ENCODE measurements at regions not wholly inside any gene's neighbourhood (a gene's known extent, or its start where the extent isn't known, plus 50 kb on each side); places are given as distances from the start of the nearest gene placed in this dataset.

DNA sequence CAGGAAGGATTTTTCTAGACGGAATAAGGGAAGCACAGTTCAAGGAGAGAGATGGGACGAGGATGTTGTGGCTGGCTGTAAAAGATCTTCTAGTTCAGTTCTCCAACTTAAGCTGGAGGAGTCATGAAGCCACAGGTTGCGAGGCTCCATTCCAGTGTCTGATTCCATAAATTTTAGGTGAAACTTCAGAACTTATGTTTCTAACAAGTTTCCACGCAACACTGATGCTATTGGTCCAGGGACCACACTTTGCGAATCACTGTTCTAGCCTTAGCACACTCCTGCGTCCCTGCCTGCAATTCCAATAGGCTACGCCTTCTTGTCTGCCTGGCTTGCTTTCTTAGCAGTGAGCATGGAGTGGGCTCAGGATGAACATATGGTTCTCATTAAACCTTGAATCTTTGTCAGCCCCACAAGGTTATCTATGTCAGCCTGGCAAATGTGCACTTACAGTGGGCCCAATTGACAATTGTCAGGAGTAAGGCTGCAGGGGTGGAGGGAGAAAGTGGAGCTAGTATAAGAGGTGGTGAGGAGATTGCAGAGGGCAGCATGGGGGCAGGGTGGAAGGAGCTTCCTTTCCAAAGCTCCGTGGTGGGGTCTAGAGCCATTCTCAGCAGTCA, 438.1 kb upstream of the ST6GAL2 start:
- FAIRE-seq, result no peak

DNA sequence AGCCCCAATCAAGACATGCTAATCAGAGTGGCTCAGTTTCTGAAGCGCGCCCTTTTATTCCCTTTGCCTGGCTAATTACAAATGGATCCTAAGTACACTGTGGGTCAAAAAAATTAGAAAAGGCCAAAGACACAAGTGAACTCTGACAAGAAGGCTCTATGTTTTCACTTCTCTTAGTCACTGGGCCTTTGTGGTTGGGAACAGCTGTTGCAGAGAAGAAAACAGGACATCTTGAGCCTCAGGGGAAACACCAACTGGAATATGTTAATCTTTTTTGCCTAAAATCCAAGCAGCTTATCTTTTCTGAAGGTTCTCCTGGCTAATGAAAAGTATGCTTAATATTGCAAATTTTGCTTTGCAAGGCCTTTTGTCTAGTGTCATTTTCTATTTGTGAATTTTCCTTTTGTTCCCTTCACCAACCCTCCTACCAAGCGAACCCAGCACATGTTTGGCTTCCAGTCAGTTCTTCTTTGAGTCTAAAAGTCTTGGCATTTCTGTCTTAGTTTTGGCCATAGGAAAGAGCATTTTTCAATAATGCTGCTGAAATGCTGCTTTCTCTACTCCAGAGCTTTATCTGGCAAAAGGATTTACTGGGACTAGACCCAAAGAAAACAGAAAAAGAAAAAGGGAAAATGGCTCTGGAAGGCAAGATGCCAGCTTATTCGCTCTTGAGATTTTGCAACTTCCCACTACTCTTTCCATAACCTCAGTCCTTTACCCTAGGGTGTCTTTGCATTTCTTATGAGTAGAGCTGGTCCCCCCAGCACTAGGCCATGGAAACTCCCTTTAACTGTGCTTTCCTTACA, 440.2 kb upstream of the ST6GAL2 start:
- FAIRE-seq, result no peak

DNA sequence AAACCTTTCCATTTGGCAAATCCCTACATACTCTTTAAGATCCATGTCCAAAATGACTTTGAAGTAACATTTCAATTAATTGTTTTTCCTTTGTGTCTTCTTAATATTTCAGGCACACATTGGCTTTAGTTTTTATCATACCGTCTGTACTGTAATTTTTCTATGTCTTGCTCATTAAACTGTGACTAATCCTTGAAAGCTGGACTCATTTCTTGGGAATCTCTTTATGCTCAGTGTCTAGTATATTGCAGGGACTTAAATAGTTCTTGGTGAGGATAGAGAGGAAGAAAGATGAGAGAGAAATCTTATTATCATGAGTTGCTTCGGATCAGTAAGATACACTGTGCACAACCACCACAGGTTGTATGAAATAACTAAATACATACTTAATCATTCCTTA, 448.3 kb upstream of the ST6GAL2 start:
- FAIRE-seq, result no peak

DNA sequence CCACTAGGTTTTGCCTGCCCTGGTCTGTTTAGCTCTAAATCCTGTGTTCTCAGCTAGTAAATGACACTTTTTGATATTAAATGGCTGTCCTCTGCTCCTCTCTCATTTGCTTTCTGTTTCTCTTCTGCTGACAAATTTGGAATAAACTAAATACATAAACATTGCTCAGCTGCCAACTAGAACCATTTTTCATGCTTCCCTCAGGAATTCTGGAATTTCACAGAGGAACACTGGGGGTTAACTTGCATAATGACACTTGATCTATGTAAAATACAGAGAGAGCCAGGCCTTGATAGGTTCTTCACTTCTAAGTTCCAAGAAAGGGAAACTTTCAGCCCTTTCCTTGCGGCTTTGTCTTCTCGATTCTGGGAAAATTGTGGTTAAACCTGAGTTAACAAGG, 450.6 kb upstream of the ST6GAL2 start:
- FAIRE-seq, result no peak

DNA sequence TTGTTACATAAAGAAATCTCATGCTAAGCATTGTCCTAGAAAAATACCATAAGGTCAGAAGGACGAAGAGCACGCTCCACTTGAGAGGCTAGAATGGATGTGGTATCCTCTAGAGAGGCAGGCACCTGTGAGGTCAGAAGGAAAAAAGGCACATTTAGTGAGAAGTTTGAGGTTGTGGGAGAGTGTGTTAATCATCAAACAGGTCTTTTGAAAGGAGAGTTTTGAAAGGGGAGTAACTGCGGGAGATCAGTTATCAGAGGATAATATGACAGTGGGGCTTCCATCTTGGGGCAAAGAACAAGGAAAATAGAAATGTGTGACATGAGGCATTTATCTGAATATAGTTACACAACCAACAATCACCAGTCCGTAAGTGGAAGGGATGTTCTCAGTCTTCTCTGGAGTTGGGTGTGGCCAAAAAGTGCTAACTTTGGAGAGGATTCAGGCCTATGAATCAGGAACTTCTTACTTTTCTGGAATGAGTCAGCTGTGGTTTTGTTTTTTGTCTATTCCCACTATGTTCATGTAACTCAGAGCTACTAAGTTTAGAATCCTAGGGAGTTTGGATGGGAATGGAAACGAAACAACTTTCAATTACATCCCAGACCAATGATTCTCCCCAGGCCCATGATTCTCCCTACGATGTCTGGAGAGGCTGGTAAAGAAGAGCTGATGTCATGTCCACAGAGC, 451.4 kb upstream of the ST6GAL2 start:
- FAIRE-seq, result no peak

DNA sequence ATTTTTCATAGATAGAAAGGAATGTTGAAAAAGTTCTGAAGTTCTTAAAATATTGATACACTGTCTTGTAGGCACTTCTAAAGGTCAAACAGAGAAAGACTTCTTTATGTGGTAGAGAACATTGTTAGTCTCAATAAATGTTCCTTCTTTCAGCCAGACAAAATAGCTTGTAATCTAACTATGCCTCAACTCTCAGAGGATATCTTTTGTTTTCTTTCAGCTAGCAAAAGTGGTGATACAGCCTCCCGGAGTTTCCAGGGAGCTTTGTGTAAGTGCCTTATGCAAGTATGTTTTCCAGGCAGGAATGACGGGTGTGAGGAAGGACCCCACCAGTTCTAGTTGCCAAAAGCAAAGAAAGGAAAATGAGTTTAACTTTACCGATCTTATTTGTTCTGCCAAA, 452.1 kb upstream of the ST6GAL2 start:
- FAIRE-seq, result no peak

DNA sequence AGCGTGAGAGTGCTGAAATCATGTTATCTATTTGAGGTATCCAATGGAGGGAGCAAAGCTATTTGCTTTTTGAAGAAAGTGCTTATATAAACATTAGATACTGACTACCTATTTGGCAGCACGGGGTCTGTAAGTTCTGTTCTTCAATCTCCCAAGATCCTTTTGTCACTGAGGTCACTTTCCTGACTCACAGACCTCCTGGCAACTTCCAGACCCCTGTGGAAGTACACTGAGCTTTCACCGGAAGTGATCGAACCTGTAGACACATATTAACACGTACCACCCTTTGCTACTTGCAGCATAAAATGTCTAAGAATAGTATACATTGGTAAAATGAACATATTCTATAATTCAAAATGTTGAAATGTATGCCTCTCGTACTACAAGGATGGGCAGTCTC, 452.6 kb upstream of the ST6GAL2 start:
- no peak for FAIRE-seq

DNA sequence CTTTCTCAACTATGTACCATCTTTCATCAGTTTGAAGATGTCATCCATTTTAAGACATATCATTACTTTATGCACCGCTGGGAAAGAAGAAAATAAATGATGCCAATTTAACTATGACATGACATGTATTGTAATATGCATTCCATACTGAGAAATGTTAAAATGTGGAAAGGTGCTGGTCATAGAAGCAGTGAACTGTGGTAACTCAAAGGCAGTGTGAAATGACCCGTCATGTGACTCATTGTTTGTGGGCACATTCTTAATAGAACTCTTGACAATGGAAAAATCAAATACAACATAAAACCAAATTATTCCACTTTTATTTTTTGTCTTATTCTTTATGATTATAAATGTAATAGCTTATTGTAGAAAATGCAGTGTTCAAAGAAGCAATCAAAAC, 455.0 kb upstream of the ST6GAL2 start:
- FAIRE-seq, result no peak

DNA sequence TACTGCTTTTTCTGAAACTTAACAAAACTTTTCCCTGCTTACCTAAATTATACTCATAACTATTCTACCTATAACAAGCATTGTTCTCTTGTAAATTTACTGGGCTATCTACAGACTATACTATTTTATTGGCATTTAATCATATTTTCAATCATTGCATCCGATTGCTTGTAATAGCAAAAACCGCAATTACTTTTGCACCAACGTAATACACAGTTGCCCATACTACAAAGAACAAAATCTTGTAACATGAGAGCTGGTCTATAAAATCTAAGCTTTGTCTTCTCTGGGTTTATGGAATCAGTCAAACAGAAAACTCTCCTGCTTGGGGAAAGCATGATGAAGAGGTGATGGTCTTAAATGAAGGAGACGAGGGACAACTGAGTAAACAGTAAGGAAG, 463.4 kb upstream of the ST6GAL2 start:
- FAIRE-seq, result no peak

DNA sequence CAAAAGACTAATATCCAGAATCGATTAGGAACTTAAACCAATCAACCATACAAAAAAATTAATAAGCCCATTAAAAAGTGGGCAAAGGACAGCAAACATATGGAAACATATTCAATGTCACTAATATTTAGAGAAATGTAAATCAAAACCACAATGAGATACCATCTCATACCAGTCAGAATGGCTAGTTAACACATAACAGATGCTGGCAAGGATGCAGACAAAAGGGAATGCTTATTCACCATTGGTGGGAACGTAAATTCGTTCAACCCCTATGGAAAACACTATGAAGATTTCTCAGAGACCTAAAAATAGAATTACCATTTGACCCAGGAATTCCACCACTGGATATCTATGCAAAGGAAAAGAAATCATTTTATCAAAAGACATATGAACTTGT, 468.2 kb upstream of the ST6GAL2 start:
- no peak for FAIRE-seq

DNA sequence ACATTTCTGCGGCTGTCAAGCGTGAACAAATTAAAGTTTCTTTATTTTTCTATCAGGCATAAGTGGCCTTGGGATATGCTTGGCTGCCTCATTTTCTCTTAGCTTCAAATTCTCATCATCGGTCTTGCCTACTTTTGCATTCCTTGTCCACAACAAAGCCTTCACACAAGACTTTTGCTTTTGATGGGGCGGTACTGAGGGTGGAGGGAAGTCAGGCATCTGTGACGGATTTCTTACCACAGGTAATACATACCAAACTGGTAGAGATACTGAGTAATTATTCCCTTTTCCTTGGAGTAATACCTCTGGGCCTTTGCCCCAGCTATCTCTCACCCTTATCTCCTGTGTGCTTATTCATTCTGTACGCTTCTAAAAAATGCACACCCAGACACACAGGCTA, 468.3 kb upstream of the RGPD4 start:
- FAIRE-seq, result no peak

DNA sequence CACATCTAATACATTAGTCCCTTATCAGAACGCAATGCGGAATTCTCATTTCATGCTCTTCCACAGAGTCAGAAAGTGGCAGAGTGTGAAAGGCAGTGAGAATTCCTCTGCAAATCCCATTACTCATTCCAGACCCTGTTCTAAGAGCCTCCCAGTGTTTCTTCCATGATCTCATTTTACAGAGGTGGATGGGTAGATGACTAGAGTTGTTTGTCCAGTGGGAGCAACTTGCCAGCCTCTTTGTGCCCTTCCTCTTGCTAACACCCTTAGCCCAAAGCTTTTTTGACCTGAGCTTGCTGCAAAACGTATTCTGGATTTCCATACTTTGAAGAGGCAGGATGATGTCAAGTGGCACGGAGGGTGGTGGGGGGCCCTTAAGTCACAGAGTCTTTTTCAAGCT, 467.7 kb upstream of the RGPD4 start:
- FAIRE-seq, result no peak

DNA sequence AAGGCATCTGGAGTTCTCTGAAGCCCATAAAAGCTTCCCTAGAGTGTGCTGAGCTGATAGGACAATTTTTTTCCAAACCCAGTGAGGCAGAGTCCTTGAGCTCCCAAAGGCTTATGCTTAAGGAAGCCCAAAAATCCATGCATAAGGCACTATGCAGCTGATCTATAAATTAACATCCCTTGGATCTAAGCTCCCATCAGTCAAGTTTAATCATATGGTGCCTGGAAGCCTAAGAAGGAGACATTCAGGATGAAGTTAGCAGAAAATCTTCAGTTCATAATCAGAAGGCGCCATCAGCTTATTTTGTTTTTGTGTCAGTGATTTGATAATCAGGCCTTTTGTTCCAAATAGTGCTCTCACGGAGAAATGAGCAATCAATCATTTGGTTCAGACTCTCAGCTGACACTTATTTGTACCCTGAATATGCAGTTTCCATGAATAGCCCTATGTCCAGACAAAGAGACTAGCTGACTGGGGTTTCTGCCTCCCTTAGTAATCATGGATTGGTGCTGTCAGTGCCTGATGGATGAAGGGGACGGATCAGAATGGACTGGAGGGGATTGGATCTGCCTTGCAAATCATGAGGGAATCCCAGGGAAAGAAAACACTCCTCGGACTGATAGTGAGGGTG, 464.8 kb upstream of the RGPD4 start:
- FAIRE-seq, result no peak

DNA sequence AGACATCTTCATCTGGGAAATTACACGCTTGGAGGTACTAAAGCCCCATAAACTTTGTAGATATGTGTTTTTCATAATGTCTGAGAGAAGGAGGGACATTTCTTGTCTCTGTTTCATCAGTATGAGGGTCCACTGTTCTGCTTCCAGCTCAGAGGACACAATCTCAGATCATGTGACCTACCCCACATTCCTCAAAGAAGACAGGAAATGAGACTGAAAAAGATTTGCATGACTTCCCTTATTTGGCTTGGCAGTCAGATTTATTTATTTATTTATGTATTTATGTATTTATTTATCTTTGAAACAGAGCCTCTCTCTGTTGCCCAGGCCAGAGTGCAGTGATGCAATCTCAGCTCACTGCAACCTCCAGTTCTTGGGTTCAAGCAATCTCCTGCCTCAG, 463.7 kb upstream of the RGPD4 start:
- no peak for FAIRE-seq

DNA sequence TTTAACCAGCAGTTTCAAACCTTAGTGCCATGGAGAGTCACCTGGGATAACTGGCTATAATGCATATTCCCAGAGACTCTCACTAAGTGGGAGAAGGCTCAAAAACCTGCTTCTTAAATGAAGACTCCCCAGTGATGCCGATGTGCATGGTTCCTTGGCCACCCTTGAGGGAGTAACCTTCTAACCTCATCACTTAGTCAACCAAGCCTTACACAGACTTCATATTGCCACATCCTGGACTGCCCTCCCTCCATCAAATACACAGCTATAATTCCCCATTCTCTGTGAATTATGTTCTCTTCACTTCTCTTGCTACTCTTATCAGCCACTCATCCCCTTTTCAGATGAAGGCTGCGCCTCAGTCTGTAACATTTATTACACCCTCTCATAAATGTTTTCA, 462.9 kb upstream of the RGPD4 start:
- FAIRE-seq, result no peak

DNA sequence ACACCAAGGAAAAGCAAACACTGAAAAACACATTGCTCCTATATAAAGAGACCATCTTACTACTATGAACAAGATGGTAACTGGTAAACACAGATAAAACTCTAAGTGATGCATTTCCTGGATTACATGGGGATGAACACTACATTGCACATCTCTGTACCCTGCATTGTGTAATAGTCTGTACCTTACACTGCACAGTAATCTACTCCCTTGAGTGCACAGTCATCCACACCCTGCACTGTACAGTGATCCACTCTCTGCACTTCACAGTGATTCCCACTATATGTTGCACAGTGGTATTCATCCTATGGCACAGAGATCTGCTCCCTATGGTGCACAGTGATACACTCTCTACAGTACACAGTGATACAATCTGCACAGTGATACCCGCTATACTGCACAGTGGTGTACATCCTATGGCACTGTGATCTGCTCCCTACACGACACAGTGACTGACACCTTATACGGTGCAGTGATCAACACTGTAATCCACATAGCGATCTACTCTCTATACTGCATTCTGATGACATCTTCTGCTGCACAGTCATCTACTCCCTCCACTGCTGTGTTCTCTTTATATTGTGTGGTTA, 462.2 kb upstream of the RGPD4 start:
- FAIRE-seq, result no peak

DNA sequence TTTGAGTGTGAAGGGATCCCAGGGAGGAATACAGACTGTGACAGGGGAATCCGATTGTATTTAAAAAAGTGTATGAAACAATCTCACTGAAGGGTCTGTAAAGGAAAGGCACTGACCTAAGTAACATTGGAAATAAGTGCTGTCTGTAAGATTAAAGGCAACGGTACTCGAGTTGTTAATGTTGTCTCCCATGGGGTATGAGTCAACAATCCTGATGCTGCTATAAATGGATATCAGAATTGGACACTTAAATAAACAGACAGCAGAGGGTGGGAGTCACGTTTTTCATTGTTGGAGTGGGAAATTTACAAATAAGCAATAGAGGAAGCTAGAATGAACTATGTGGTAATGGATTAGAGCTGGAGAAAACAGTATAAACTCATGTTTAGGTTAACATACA, 452.4 kb upstream of the RGPD4 start:
- FAIRE-seq, result no peak

DNA sequence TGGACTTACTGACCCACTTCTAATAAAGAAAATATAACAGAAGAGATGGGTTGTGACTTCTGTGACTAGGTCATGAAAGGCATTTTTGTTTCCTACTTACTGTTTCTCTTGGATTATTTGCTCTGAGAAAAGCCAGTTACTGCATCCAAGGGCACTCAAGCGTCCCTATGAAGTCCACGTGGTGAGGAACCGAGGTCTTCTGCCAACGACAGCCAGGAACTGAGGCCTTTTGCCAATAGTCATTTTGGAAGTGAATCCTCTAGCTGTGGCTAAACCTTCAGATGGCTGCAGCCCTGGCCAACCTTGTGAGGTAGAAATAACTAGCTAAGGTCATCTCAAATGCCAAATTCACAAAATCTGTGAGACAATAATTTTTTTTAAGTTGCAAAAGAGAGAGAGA, 449.8 kb upstream of the RGPD4 start:
- no peak for FAIRE-seq

DNA sequence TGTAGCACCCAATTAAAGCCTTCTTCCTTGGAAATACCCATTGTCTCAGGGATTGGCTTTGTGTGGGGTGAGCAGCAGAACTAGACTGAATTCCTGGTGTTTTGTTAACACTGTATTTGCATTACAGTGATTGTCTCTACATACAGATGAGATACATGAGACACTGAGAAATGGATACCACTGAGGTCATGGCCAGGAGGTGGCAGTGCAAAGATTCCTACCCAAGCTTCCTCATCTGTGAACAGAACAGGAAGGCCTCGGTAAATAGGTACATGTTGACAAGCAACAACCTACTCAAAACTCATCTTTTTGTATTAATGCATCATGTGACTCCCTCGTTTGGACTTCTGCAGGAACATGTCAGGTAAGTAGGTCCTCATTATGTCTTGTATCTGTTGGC, 445.8 kb upstream of the RGPD4 start:
- FAIRE-seq, result no peak

DNA sequence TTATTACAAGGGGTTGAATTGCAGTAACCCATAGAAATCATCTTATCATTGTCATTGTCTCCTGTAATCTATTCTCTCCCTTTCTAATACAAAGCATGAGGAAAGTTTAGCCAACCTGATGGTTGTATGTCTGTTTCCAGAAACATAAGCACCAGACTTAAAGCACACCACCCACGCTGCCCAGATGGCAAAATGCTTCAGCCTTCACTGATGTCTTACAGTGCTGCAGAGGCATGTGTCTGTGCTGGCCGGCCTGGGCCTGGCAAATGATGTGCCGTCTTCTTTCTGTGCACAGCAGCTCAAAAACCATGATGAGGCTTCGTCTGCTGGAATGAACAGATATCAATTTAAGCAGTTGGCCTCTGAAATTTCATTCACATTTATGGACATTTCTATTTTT, 443.0 kb upstream of the RGPD4 start:
- FAIRE-seq, result no peak

DNA sequence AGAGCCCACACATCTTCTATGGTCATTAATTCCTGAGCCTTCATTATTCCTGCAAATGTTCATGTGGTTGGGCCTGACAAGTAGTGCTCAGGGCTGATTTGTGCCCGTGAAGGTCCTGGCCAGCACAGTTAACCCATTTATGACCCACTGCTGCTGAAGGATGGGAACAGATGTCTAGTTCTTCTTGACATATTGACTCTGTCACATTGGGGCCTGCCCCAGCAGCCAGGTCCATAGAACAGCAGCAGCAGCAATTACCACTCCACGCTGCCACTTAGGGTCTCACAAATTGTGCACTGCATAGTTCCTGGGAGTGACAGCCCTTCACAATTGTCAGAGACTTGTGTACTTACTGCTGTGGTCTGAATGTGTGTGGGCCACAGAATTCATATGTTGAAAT, 442.3 kb upstream of the RGPD4 start:
- no peak for FAIRE-seq

DNA sequence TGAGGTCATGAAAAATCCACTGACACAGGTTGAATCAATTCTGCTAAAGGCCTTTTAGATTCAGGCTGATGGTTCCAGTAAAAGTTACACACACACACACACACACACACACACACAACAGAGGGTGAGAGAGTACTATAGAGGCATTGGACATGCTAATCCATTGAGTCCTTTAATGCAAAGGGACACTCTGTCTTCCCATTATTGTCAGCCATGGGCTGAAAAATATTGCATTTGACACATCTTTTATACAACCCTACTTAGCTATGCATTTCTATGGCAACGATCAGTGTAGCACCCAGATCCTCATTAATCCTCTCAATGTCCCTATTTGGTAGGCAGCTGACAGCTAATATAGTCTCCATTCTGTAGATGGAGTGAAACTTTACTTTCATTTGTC, 440.8 kb upstream of the RGPD4 start:
- FAIRE-seq, result no peak

DNA sequence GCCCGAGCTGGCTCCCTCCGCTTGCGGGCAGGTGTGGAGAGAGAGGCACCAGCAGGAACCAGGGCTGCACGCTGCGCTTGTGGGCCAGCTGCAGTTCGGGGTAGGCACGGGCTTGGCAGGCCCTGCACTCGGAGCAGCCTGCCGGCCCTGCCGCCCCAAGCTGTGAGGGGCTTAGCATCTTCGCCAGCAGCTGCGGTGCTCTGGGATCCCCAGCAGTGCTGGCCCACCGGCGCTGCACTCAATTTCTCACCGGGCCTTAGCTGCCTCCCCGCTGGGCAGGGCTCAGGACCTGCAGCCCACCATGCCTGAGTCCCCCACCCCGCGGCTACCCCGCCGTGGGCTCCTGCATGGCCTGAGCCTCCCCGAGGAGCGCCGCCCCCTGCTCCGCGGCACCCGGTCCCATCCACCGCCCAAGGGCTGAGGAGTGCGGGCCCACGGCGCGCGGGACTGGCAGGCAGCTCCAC, 434.4 kb upstream of the RGPD4 start:
- no peak for FAIRE-seq

Measured in TTC549 (cell line).